K562 (cell line): ENCODE measurements at regions not wholly inside any gene's neighbourhood (a gene's known extent, or its start where the extent isn't known, plus 50 kb on each side); places are given as distances from the start of the nearest gene placed in this dataset.

Experiments used
- ATAC-seq: fragments of 200-7000 bp; cut with Tn5 transposase; 3 replicates; pipeline ENCODE4 v1.9.1; 2020; ENCODE audit warnings: moderate library complexity
- BruUV-seq: library from RNA; stranded (reverse); fragments of 400-500 nt; replicated peaks from 2 replicates; lab custom pipeline; 2021; lab: Mats Ljungman, UMichigan
- CTCF ChIA-PET: fragments of 300-600 bp; formaldehyde crosslinking; extraction: SDS; loops from one replicate; lab custom pipeline; 2021; ENCODE audit warnings: low intra/inter-chr PET ratio; lab: Yijun Ruan, JAX
- POLR2A ChIA-PET: fragments of 300-600, 350-650 bp; sonication (Branson Sonifier 250); formaldehyde crosslinking; extraction: SDS; loops from one replicate; lab custom pipeline; 2021; ENCODE audit warnings: antibody characterized with exemption, inconsistent platforms; lab: Yijun Ruan, JAX
- DNase-seq, 4 experiments: peaks; one replicate each; pipeline versions ENCODE4 v3.0.0 to v3.0.0-alpha.2; 2011 to 2018; ENCODE audit warnings: low spot score in 3 of 4, mixed read lengths in 3 of 4; ENCODE audit errors: extremely low read depth in 1 of 4
- FAIRE-seq: peaks from 2 replicates; lab custom pipeline; 2011; peaks lifted over from hg19 to GRCh38; lab: Jason Lieb, UNC
- H2AFZ ChIP-seq: 2 replicates; pipeline ENCODE4 v1.6.0; 2011; ENCODE audit warnings: low read depth, low read length, control low read depth, inconsistent platforms
- H3K27ac ChIP-seq: fragments of 200-600 bp; 3 replicates; pipeline ENCODE4 v1.8.0; 2011; ENCODE audit warnings: low read depth, mild to moderate bottlenecking, control low read depth, inconsistent platforms, low read length, moderate library complexity, mixed read lengths; ENCODE audit errors: extremely low read depth
- H3K27me3 ChIP-seq, 2 experiments: fragments of 300-600 bp in 1 of 2; 2 replicates in 1 of 2; 3 replicates in 1 of 2; pipeline versions ENCODE4 v1.6.0 to v1.8.0; 2011; ENCODE audit warnings: inconsistent platforms in 2 of 2, low read length in 2 of 2, mild to moderate bottlenecking in 1 of 2, mixed read lengths in 1 of 2, moderate library complexity in 1 of 2; ENCODE audit not compliant: control insufficient read depth in 2 of 2, insufficient read depth in 2 of 2
- H3K36me3 ChIP-seq: fragments of 300-600 bp; 3 replicates; pipeline ENCODE4 v1.8.0; 2011; ENCODE audit warnings: mild to moderate bottlenecking, low read length, inconsistent platforms; ENCODE audit not compliant: control insufficient read depth, insufficient read depth
- H3K4me1 ChIP-seq, 2 experiments: fragments of 200-600 bp in 1 of 2; replicated peaks in 1 of 2; 2 replicates in 1 of 2; 3 replicates in 1 of 2; pipeline versions ENCODE4 v1.5.1 to v1.8.0; 2011; ENCODE audit warnings: inconsistent platforms in 2 of 2, low read length in 2 of 2, mild to moderate bottlenecking in 1 of 2, mixed read lengths in 1 of 2, moderate library complexity in 1 of 2; ENCODE audit not compliant: control insufficient read depth in 2 of 2, insufficient read depth in 2 of 2
- H3K4me2 ChIP-seq: 2 replicates; pipeline ENCODE4 v1.6.1; 2011; ENCODE audit warnings: low read length, control low read depth, inconsistent platforms, mixed read lengths; ENCODE audit not compliant: insufficient read depth
- H3K4me3 ChIP-seq: fragments of 200-600 bp; sonication (generic), shearing (Covaris generic); 2 replicates; pipeline ENCODE4 v1.5.1; 2016; ENCODE audit warnings: control low read depth, inconsistent platforms
- H3K79me2 ChIP-seq: fragments of 200-600 bp; 3 replicates; pipeline ENCODE4 v1.8.0; 2011; ENCODE audit warnings: low read length, inconsistent platforms; ENCODE audit not compliant: control insufficient read depth, insufficient read depth
- H3K9ac ChIP-seq, 2 experiments: 2 replicates each; pipeline versions ENCODE4 v1.6.0 to v1.6.1; 2011; ENCODE audit warnings: low read depth in 2 of 2, low read length in 2 of 2, control low read depth in 1 of 2, inconsistent platforms in 1 of 2, mild to moderate bottlenecking in 1 of 2, mixed read lengths in 1 of 2; ENCODE audit not compliant: insufficient read depth in 1 of 2
- H3K9me1 ChIP-seq: one replicate; pipeline ENCODE4 v1.6.0; 2011; ENCODE audit warnings: inconsistent platforms, mild to moderate bottlenecking, low read length, moderate library complexity; ENCODE audit not compliant: control insufficient read depth, insufficient read depth
- H3K9me3 ChIP-seq: replicated peaks from 2 replicates; pipeline ENCODE4 v1.5.1; 2011; ENCODE audit warnings: low read depth, low read length, inconsistent platforms; ENCODE audit not compliant: control insufficient read depth, insufficient read depth
- H4K20me1 ChIP-seq: replicated peaks from 2 replicates; pipeline ENCODE4 v1.6.1; 2011; ENCODE audit warnings: low read length, inconsistent platforms, mixed read lengths; ENCODE audit not compliant: control insufficient read depth, insufficient read depth
- KLF10 ChIP-seq: fragments of 250-450 bp; sonication (Bioruptor Pico); IDR thresholded peaks from 2 replicates; pipeline ENCODE4 v1.6.1; 2021; ENCODE audit warnings: matching md5 sums
- LARP7 ChIP-seq: fragments of 450-650 bp; IDR thresholded peaks from 2 replicates; pipeline ENCODE4 v1.6.1; 2016
- LEF1 ChIP-seq: fragments of 450-650 bp; IDR thresholded peaks from 2 replicates; pipeline ENCODE4 v1.6.1; 2016; ENCODE audit warnings: mild to moderate bottlenecking
- MGA ChIP-seq: fragments of 450-650 bp; IDR thresholded peaks from 2 replicates; pipeline ENCODE4 v1.6.1; 2016; ENCODE audit warnings: mild to moderate bottlenecking, moderate library complexity
- MIER1 ChIP-seq: fragments of 450-650 bp; IDR thresholded peaks from 2 replicates; pipeline ENCODE4 v1.6.1; 2016; ENCODE audit warnings: antibody characterized with exemption, mild to moderate bottlenecking, low read depth
- PATZ1 ChIP-seq: fragments of 250-450 bp; sonication (Bioruptor Pico); IDR thresholded peaks from 2 replicates; pipeline ENCODE4 v1.5.0; 2020; ENCODE audit warnings: mild to moderate bottlenecking, borderline replicate concordance
- PKNOX1 ChIP-seq: fragments of 450-650 bp; IDR thresholded peaks from 2 replicates; pipeline ENCODE4 v1.6.1; 2016
- PRMT5 ChIP-seq: sonication (generic); formaldehyde crosslinking; IDR thresholded peaks from 2 replicates; pipeline ENCODE4 v1.5.0; 2020; ENCODE audit warnings: missing genetic modification reagents
- RBM34 ChIP-seq: fragments of 200-400 bp; formaldehyde crosslinking; IDR thresholded peaks from 2 replicates; pipeline ENCODE4 v1.6.1; 2018; ENCODE audit warnings: low read length, borderline replicate concordance; ENCODE audit not compliant: insufficient read depth
- SRF ChIP-seq, 2 experiments: fragments of 250-450, 450-650 bp in 1 of 2; sonication (Bioruptor Pico) in 1 of 2; sonication (generic) in 1 of 2; formaldehyde crosslinking; IDR thresholded peaks; 2 replicates each; pipeline versions ENCODE4 v1.5.0 to v1.5.1; 2020 to 2022; ENCODE audit warnings: mild to moderate bottlenecking in 1 of 2, missing genetic modification reagents in 1 of 2
- WGBS: fragments of 100-300 bp; shearing (Covaris generic); methylation state at CpG from one replicate; pipeline ENCODE4 v1.1.6; 2016; ENCODE audit warnings: low coverage, mixed read lengths; ENCODE audit not compliant: insufficient coverage; ENCODE audit errors: missing lambda C conversion rate; 5-methylcytosine and 5-hydroxymethylcytosine counted together
- in situ Hi-C: fragments of 300-500 bp; cut with MboI; formaldehyde crosslinking; loops from 4 replicates; pipeline ENCODE4 v1.15.0; 2018; ENCODE audit warnings: inconsistent platforms, mixed read lengths
- intact Hi-C: fragments of 100-400 bp; cut with micrococcal nuclease; formaldehyde crosslinking; loops from 2 replicates; pipeline ENCODE4 v1.14.2; 2022

- Histone ChIP-seq H4K20me1 (no peaks in the 10 kb centered on the region), H3K79me2 (no peaks in the 10 kb centered on the region), H3K4me3 (no peak overlapping the region), H3K9me1 (no peaks in the 10 kb centered on the region), H3K27ac (no peak overlapping the region), H3K27me3 (no peaks in the 10 kb centered on the region), H3K4me1 (no peaks in the 10 kb centered on the region), H3K4me2 (no peak overlapping the region), H3K9ac (no peak overlapping the region), H3K9me3 (no peaks in the 10 kb centered on the region), H2AFZ (no peak overlapping the region), H3K36me3 (no peaks in the 10 kb centered on the region)
- WGBS: 4% methylated on average over 4 of the region's 4 CpGs
- ChIA-PET CTCF (no interaction called here), POLR2A (no interaction called here)
- no peak for DNase-seq
- ATAC-seq: no peak
- in situ Hi-C loops: no loop called here
- no peak for FAIRE-seq
- intact Hi-C loops: no loop called here
- no TSS peak for BruUV-seq
- TF ChIP-seq RBM34 (no peak), SRF (CRISPR knock-in tag; IDR thresholded peaks at IDR 0.05) (no peak), LEF1 (no peak), KLF10 (CRISPR knock-in tag) (no peak), PRMT5 (CRISPR knock-in tag) (no peak), LARP7 (no peak), PATZ1 (CRISPR knock-in tag) (no peak), PKNOX1 (no peak), MGA (no peak), MIER1 (no peak)
Measured at GRCh38 chr12:58117667-58118066, 176.3 kb downstream of the ATP23 start.
